ENCODE measurements at regions not wholly inside any gene's neighbourhood (a gene's known extent, or its start where the extent isn't known, plus 50 kb on each side); places are given as distances from the start of the nearest gene placed in this dataset.

DNA sequence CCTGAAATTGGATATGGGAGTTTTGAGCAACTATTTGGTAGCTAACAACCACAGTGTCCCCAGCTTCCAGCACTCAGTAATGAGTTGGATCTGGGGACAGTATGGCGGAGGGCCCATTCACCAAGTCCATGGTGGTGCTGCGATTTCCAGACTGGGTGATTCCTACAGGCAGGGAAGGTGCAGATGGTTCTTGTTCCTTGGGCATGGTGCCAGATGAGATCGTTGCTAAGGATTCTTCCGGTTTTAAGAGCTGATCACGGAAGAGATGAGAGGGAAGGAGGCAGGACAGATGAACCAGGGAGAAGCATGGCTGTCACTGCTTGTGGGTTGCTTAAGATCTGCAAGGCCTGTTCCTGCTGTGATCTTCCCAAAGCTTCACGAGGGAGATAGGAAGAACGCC is 380.3 kb downstream of the TCERG1L start:
- FAIRE-seq (no peak), DNase-seq (no peak)
- Histone ChIP-seq H3K27ac (ENCODE audit: low read depth in 2 of 2, low read length in 2 of 2) (no peak overlapping the region), H3K9me3 (ENCODE audit: control insufficient read depth in 2 of 3, insufficient read depth in 1 of 3, low read length in 3 of 3) (no peaks in the 10 kb centered on the region), H3K4me3 (ENCODE audit: low read length in 3 of 3) (no peak overlapping the region), H3K9ac (ENCODE audit: low read length in 3 of 3) (no peak overlapping the region), H3K27me3 (ENCODE audit: control insufficient read depth, insufficient read depth, low read length) (no peaks in the 10 kb centered on the region), H3K4me1 (ENCODE audit: control insufficient read depth in 2 of 3, insufficient read depth in 2 of 3, low read depth in 1 of 3, low read length in 3 of 3) (no peaks in the 10 kb centered on the region), H3K36me3 (ENCODE audit: control insufficient read depth in 2 of 3, insufficient read depth in 3 of 3, low read length in 3 of 3) (no peaks in the 10 kb centered on the region)
- intact Hi-C loops (cut with DNase I) = no loop called here
- TF ChIP-seq, protein P1, sequence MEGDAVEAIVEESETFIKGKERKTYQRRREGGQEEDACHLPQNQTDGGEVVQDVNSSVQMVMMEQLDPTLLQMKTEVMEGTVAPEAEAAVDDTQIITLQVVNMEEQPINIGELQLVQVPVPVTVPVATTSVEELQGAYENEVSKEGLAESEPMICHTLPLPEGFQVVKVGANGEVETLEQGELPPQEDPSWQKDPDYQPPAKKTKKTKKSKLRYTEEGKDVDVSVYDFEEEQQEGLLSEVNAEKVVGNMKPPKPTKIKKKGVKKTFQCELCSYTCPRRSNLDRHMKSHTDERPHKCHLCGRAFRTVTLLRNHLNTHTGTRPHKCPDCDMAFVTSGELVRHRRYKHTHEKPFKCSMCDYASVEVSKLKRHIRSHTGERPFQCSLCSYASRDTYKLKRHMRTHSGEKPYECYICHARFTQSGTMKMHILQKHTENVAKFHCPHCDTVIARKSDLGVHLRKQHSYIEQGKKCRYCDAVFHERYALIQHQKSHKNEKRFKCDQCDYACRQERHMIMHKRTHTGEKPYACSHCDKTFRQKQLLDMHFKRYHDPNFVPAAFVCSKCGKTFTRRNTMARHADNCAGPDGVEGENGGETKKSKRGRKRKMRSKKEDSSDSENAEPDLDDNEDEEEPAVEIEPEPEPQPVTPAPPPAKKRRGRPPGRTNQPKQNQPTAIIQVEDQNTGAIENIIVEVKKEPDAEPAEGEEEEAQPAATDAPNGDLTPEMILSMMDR (IDR thresholded peaks at IDR 0.05; ENCODE audit: borderline replicate concordance, extremely low read depth, insufficient read depth) = no peak

DNA sequence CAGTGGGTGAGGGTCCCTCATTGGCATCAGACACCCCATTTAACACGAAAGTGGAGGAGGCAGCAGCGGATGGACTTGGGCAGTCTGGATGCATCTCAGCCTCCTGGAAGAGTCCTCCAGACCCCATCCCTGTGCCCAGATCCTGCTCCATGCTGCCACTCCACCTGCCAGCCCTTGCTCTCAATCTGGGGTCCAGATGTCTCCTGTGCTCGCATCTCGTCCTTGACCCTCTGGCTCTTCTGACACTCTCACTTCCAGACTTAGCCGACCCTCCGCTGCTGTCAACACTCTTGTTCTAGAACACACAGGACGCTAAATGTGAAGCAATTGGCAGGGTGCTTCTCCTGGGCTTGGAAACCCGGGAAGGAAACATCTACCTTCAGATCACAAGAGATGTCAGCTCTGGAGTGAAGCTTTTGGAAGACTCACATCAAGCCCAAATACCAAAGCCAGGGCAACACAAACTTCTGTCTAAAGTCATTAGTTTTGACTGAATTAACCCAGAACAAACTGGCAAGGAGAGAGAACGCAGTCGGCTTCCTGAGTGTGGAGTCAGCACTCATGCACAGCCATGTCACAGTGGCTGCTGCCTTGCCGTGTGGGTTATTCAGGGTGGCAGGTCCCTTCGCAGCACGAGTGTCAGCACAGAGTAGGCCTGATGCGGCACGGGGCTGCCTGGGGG is 379.1 kb downstream of the TCERG1L start:
- no peak overlapping the region for H3K4me3 ChIP-seq (ENCODE audit: low read length in 3 of 3)
- H3K9ac ChIP-seq (ENCODE audit: low read length in 3 of 3) = no peak overlapping the region
- TF ChIP-seq, protein P1 (IDR thresholded peaks at IDR 0.05; ENCODE audit: borderline replicate concordance, extremely low read depth, insufficient read depth) = no peak
- H3K9me3 ChIP-seq (ENCODE audit: control insufficient read depth in 2 of 3, insufficient read depth in 1 of 3, low read length in 3 of 3) = no peaks in the 10 kb centered on the region
- H3K36me3 ChIP-seq (ENCODE audit: control insufficient read depth in 2 of 3, insufficient read depth in 3 of 3, low read length in 3 of 3) = no peaks in the 10 kb centered on the region
- peaks cover 0 to 5% (median 0%) of the 10 kb centered on the region in 3 donors for H3K4me1 ChIP-seq (ENCODE audit: control insufficient read depth in 2 of 3, insufficient read depth in 2 of 3, low read depth in 1 of 3, low read length in 3 of 3)
- no peaks in the 10 kb centered on the region for H3K27me3 ChIP-seq (ENCODE audit: control insufficient read depth, insufficient read depth, low read length)
- DNase-seq = no peak
- FAIRE-seq = no peak
- H3K27ac ChIP-seq (ENCODE audit: low read depth in 2 of 2, low read length in 2 of 2) = no peak overlapping the region
- intact Hi-C loops (cut with DNase I) = no loop called here

DNA sequence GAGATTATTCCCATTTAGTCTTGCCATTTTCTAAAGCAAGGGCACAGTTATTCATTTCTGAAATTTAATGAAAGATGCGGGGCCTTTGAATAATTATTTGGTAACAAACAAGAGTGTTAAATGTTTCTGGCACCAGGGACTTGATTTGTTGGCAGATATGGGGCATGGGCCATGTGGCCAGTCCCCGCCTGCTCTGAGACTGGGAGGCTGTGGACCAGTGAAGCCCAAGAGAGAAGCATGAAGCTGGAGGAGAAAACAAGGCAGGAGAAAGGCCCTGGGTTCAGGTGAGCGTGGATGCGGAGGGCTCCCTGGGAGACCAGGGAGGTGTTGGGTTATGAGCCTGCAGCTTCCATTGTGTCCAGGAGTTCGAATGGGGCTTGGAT is 378.5 kb downstream of the TCERG1L start:
- Histone ChIP-seq H3K4me1 (ENCODE audit: control insufficient read depth in 2 of 3, insufficient read depth in 2 of 3, low read depth in 1 of 3, low read length in 3 of 3) (peaks cover 0 to 5% (median 0%) of the 10 kb centered on the region in 3 donors), H3K9me3 (ENCODE audit: control insufficient read depth in 2 of 3, insufficient read depth in 1 of 3, low read length in 3 of 3) (no peaks in the 10 kb centered on the region), H3K9ac (ENCODE audit: low read length in 3 of 3) (no peak overlapping the region), H3K4me3 (ENCODE audit: low read length in 3 of 3) (no peak overlapping the region), H3K36me3 (ENCODE audit: control insufficient read depth in 2 of 3, insufficient read depth in 3 of 3, low read length in 3 of 3) (no peaks in the 10 kb centered on the region), H3K27me3 (ENCODE audit: control insufficient read depth, insufficient read depth, low read length) (no peaks in the 10 kb centered on the region), H3K27ac (ENCODE audit: low read depth in 2 of 2, low read length in 2 of 2) (no peak overlapping the region)
- FAIRE-seq (no peak), DNase-seq (no peak)
- TF ChIP-seq, protein P1 (IDR thresholded peaks at IDR 0.05; ENCODE audit: borderline replicate concordance, extremely low read depth, insufficient read depth) = no peak
- intact Hi-C loops (cut with DNase I) = no loop called here
